Inferior parietal cortex (tissue), 1 donor: ENCODE measurements at regions not wholly inside any gene's neighbourhood (a gene's known extent, or its start where the extent isn't known, plus 50 kb on each side); places are given as distances from the start of the nearest gene placed in this dataset.
"Not testable (repeated sequence)": the region's sequence is repeated elsewhere in the genome, so short reads cannot be mapped to it uniquely, and the experiment has no call there.

ENCODE experiments used
- DNase-seq: peaks from one replicate; pipeline ENCODE4 v3.0.0-alpha.2; 2016; ENCODE audit errors: extremely low spot score

DNA sequence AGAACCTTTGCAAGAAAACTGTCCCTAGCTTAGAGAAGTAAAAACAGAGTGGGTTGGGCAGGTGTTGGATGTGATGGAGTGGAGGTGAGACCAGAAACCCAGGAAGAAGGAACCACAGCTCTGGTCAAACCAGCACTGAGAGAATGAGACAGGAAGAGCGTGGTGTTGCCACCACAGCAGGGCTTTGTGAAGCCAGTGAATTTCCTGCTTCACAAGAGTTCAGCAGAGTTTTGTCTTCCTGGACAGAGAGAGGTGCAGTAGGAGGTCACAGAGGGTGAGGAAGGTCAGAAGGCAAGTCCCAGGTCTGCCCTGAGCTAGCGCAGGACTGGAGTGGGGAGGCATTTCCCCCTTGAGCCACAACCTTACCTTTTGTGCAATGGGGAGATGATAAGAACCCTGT is 2306.2 kb upstream of the ACO1 start:
- DNase-seq: no peak

DNA sequence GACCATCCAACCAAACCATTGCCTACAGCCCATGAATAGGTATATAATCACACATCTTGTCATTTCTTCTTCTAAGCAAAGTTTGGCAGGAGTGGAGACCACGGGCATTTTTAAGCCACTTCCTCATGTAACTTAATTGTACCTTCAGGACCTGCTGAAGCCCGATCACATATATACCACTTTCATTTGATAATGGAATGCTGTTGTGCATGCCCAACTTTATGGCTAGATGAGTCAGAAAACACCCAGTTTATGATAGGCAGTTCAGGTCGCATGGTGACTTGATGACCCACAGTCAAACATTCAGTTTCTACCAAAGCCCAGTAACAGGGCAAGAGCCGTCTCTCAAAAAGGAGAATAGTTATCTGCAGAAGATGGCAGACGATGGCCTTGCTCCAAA is 2295.0 kb upstream of the ACO1 start:
- DNase-seq: no peak

- DNase-seq: no peak
Measured at GRCh38 chr9:30103647-30104394, 2280.6 kb upstream of the ACO1 start.

GRCh38 chr9:30107134-30107533 is 2277.3 kb upstream of the ACO1 start:
- DNase-seq: not testable (repeated sequence)

GRCh38 chr9:30116673-30117217 is 2267.7 kb upstream of the ACO1 start:
- DNase-seq: no peak

DNA sequence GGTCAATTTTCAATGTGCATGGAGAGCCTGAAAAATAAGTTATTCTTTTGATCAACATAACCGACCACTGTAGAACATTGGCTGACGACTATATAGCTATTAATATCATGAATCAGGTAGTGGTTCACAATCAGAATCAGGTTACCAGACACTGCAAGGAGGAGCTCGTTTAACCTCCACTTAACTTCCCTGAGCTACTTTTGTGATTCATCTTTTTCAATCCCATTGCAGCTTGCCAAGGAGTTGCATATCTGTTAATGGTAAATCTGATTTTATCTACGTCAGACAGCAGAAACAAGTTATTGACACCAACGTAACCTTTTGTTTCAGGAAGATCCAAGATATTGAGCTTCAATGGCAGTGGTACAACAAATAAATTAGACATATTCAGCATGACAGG is 2263.8 kb upstream of the ACO1 start:
- no peak for DNase-seq

- no peak for DNase-seq
Measured at GRCh38 chr9:30121611-30122010, 2262.8 kb upstream of the ACO1 start.

DNA sequence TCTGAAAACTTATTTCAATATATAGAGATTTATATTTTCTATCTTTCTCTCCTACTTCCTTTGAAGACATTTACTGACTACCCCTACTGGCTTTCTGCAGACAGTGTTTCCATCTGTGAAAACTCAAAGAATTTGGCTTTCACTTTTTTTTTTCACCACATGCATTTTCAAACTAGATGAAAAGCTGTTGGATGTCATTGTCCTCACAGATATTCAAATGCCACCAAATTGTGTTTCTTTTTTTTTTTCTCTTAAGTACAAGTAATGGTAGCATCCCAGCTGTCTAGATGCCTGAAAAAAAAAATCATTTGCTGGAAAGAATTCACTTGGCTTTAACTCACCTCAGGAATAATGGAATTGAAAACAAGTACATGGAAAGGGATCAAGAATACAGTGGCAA is 2258.6 kb upstream of the ACO1 start:
- DNase-seq: no peak

DNA sequence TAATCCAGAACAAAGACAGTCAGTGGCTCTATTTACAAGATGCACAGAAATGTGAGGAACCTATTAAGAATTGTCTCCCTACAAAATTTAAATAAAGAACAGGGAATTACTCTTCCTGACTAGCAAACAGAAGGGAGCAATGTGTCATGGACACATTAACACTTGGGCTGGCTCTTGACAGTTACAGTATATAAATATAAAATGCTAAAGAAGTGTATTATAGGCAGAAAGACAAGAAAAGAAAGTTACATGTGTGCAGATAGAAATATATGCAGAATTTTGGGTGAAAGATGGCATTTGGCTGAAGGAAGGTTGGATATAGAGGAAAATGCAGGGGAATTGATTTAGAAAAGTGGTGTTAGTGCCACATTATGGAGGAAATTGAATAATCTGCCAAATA is 2257.1 kb upstream of the ACO1 start:
- no peak for DNase-seq

DNA sequence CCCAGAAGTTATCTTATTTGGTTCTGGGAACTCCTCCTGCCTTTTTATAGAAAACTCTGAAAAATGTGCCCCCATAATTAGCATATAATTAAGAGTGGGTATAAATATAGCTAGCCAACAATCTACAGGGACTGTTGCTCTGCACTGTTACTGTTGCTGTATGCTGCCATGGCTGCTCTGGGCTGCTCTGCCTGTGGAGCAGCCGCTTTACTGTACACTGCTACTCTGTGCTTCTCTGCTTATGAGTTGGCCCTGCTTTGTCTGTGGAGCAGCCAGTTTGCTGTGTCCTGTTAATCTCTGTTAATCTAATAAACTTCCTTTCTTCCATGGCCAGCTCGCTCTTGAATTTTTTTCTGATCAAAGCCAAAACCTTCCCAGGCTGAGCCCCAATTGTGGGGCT is 2244.0 kb upstream of the ACO1 start:
- no peak for DNase-seq

GRCh38 chr9:30160570-30160969 is 2223.9 kb upstream of the ACO1 start:
- no peak for DNase-seq

- no peak for DNase-seq
Measured at GRCh38 chr9:30172206-30172605, 2212.2 kb upstream of the ACO1 start.

DNA sequence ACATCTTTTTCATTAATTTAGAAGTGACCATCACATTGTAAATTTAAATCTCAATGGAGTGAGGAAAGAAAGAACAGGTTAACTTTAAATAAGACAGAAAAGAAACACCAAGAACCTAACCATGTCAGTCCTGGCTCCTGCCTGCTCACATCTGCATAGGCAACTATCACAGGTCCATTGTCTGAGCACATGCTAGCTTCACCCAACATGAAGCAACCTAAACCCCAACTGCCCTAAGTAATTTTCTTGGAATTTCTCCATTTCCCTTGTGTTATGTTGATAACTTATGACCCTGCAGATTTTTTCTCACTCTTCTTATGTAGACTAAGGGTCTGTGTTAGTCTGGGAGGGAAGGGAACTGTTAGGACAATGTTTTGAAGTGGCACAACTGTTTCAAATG is 2205.8 kb upstream of the ACO1 start:
- no peak for DNase-seq

GRCh38 chr9:30193421-30193820 is 2191.0 kb upstream of the ACO1 start:
- DNase-seq: no peak

DNA sequence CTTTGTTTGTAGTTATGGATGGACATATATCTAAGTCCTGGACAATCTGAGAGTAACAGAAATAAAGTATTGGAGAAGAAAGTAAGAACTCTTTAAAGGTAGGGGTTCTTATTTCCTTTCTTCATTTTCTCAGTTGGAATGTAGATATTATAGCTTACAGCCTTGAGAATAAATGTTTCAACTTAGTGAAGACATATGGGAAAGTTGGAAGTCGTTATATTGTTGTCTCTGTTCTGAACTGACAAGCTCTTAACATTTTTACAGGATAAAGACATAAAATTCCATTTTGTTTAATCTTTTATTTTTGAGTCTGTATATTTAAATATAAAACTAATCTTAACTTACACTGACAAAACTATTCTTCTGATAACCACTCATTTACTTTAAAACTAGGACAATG is 2187.5 kb upstream of the ACO1 start:
- no peak for DNase-seq

DNA sequence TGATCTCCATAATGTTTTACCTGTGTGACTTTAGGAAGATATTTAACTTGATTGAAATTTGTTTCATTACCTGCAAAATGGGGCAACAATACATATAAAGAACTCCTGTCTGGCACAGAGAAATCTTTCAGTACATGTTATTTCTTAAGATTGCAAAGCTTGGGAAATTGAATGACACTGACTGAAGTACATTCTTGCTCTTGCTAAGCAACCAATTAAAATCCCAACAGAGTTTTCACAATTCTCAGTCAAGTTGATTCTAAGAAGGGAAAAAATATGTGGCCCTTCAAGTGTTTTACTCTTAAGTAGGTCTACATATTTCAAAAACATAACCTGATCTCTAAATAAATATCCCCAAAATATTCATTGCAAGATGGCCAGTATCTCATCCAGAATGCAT is 2187.0 kb upstream of the ACO1 start:
- no peak for DNase-seq

DNA sequence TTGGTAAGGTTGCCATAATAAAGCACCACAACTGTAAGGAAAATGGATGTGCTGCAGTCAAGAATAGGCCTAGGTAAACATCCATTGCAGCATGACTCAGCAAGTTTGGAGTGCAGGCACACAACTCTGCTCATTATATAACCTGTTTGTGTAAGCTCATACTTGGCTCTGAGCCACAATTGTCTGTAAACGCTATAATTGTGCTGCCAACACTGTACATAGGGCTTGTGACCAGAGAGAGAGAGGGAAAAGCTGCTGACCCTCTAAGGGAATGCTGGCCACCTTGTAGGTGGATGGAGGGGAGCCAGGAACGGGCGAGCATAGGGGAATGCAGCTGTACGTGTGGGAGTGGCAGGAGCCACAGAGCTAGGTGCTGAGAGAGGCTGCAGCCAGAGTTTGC is 2186.5 kb upstream of the ACO1 start:
- DNase-seq: no peak

GRCh38 chr9:30198463-30199309 is 2185.8 kb upstream of the ACO1 start:
- no peak for DNase-seq

DNA sequence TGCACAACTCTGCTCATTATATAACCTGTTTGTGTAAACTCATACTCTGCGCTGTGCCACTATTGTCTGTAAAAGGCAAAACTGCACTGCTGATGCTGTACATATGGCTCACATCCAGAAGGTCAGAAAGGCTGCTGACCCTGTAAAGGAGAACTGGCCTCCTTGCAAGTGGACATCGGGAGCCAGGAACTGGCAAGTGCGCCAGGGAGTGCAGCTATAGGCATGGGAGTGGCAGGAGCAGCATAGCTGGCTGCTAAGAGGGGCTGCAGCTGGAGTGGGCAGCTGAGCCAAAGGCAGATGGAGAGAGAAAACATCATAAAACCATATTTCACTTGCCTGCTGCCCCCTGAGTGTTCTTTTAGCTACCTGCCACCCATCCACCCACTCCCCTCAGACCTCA is 2183.4 kb upstream of the ACO1 start:
- DNase-seq: no peak

- DNase-seq: no peak
Measured at GRCh38 chr9:30235068-30235467, 2149.4 kb upstream of the ACO1 start.

DNA sequence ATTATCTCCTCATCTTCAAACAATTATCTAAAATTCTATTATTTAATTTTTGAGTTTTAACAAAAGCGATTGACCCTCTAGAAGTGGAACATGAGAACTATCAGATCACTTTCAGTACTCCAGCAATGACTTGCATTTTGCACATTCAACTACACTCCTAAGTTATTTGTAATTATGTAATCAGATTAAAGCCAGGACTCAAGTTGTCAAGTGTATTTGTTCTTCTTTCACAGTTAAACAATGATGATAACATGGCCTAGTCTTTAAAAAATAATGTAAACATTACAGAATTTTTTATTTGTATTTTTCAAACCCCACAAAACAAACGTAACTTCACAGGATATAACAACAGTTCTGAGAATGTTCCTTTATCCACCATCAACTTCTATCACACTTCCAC is 2148.9 kb upstream of the ACO1 start:
- no peak for DNase-seq

GRCh38 chr9:30239878-30240277 is 2144.6 kb upstream of the ACO1 start:
- DNase-seq: no peak

DNA sequence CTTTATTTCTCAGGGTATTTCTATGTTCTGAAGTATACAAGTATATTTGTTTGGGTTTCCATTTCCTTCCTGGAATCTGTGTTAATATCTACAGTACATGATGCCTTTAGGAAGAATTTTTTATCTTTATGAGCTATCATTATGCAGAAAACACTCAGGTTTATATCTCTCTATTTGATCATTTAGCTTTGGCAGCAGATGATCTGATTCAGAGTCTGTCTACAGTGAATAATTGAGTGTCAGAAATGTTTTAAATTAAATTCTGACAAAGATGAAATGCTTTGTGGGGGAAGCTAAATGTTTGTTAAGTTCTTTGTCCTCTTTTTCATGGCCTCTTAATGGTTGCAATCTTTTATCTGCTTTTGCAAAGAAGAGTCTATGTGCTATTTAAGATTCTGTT is 2141.0 kb upstream of the ACO1 start:
- no peak for DNase-seq
